Transverse colon (tissue), 1 donor: ENCODE measurements at regions not wholly inside any gene's neighbourhood (a gene's known extent, or its start where the extent isn't known, plus 50 kb on each side); places are given as distances from the start of the nearest gene placed in this dataset.

Source experiments
- EP300 ChIP-seq: sonication (generic); formaldehyde crosslinking; IDR thresholded peaks from one replicate; pipeline ENCODE4 v1.6.1; 2017; ENCODE audit warnings: antibody characterized with exemption, low read depth
- POLR2A ChIP-seq: fragments of 450-650 bp; IDR thresholded peaks from one replicate; pipeline ENCODE4 v1.6.1; 2016; ENCODE audit warnings: antibody characterized with exemption, mild to moderate bottlenecking, moderate library complexity

- TF ChIP-seq EP300 (no peak), POLR2A (no peak)
Measured at GRCh38 chr6:117110737-117111136, 154.6 kb upstream of the VGLL2 start.
